ENCODE measurements at regions not wholly inside any gene's neighbourhood (a gene's known extent, or its start where the extent isn't known, plus 50 kb on each side); places are given as distances from the start of the nearest gene placed in this dataset.

DNA sequence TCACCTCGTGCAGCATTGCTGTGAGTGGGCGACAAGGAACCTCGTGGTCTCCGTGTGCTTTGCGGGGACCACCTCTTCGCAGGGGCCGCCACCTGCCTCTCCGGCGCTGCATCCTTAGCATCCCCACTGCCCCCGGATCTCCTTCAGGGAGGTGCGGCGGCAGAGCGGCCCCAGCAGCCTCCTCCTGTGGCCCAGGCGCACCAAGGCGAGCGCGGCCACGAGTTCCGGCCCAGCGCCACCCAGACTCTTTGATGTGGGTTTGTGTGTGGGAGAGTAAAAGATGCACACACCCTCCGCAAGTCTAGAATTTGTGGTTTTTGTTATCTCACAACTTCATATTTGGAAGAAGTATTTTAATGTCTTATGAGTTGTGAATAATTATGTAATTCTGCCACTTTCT is 118.8 kb upstream of the DIO3 start:
- H2AFZ ChIP-seq (ENCODE audit: low read depth, low read length, poor library complexity, severe bottlenecking) = no peak overlapping the region
- ATAC-seq (no peak), DNase-seq (ENCODE audit: low read depth, low spot score) (no peak)
- H3K9ac ChIP-seq (ENCODE audit: low read length) = no peak overlapping the region
- no peaks in the 10 kb centered on the region for H4K20me1 ChIP-seq (ENCODE audit: insufficient read depth)
- ChIA-PET RAD21 (ENCODE audit: low non-redundant PET in 1 of 2, low total read pairs in 2 of 2, uncharacterized antibody in 2 of 2, unreplicated experiment in 2 of 2) (no interaction called here), CTCF (no interaction called here), POLR2A (no interaction called here)
- H3K27me3 ChIP-seq (ENCODE audit: insufficient read depth, low read length) = no peaks in the 10 kb centered on the region
- H3K4me2 ChIP-seq (ENCODE audit: low read length) = peak overlapping the region; percentile 32; the same call in 1 of the 2 replicates
- peaks cover 0 to 7% of the 10 kb centered on the region in 2 experiments; a peak in 1 of 4 replicates for H3K4me1 ChIP-seq (ENCODE audit: control insufficient read depth in 1 of 2, insufficient read depth in 2 of 2, low read length in 2 of 2)
- H3K27ac ChIP-seq (ENCODE audit: low read depth, low read length) = no peak overlapping the region
- no peak overlapping the region for H3K4me3 ChIP-seq (replicated peaks in 1 of 2; ENCODE audit: low read depth in 1 of 2, low read length in 2 of 2)
- intact Hi-C loops (cut with micrococcal nuclease) = no loop called here
- BruUV-seq (replicated peaks) = no TSS peak
- H3K36me3 ChIP-seq (ENCODE audit: control insufficient read depth in 1 of 2, insufficient read depth in 2 of 2, low read length in 2 of 2) = no peaks in the 10 kb centered on the region
- no peaks in the 10 kb centered on the region for H3K9me3 ChIP-seq (ENCODE audit: control insufficient read depth in 1 of 2, insufficient read depth in 1 of 2, low read depth in 1 of 2, low read length in 2 of 2)
- H3K9me2 ChIP-seq (ENCODE audit: insufficient read depth) = no peaks in the 10 kb centered on the region
- no peaks in the 10 kb centered on the region for H3K79me2 ChIP-seq (ENCODE audit: insufficient read depth, low read length)
- TF ChIP-seq FOSL1 (IDR thresholded peaks at IDR 0.05; ENCODE audit: low read depth) (no peak), TCF7L2 (IDR thresholded peaks at IDR 0.05; ENCODE audit: borderline replicate concordance, extremely low read depth, insufficient read depth, insufficient read length) (peak; percentile 23), EGR1 (IDR thresholded peaks at IDR 0.05; ENCODE audit: low read depth) (no peak), EZH2phosphoT487 (IDR thresholded peaks at IDR 0.05; ENCODE audit: borderline replicate concordance) (no peak)

DNA sequence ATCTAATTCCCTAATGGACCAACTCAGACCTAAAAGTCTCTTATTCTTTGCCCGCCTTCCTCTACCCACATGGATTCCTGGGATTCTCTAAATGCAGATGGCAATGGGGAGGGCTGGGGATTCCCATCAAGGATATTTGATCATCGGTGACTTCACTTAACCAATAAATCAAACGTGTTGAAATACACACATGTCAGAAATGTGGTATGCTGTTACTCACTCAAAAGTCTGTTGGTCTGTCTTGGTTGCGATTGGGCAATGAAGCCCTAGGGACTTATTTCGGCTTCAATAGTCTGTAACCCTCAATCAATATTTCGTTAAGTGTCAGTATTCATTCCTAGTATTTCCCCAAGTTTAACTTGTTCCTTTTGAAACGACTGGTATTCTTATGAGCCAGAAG is 117.2 kb upstream of the DIO3 start:
- H4K20me1 ChIP-seq (ENCODE audit: insufficient read depth) = no peaks in the 10 kb centered on the region
- intact Hi-C loops (cut with micrococcal nuclease) = no loop called here
- ChIA-PET POLR2A (no interaction called here), RAD21 (ENCODE audit: low non-redundant PET in 1 of 2, low total read pairs in 2 of 2, uncharacterized antibody in 2 of 2, unreplicated experiment in 2 of 2) (no interaction called here), CTCF (no interaction called here)
- no peaks in the 10 kb centered on the region for H3K36me3 ChIP-seq (ENCODE audit: control insufficient read depth in 1 of 2, insufficient read depth in 2 of 2, low read length in 2 of 2)
- H3K4me3 ChIP-seq (replicated peaks in 1 of 2; ENCODE audit: low read depth in 1 of 2, low read length in 2 of 2) = no peak overlapping the region
- no peaks in the 10 kb centered on the region for H3K9me2 ChIP-seq (ENCODE audit: insufficient read depth)
- no peak overlapping the region for H3K27ac ChIP-seq (ENCODE audit: low read depth, low read length)
- DNase-seq (ENCODE audit: low read depth, low spot score) = no peak
- TF ChIP-seq CEBPB (IDR thresholded peaks at IDR 0.05; ENCODE audit: low read depth) = no peak
- TF ChIP-seq EZH2phosphoT487 (IDR thresholded peaks at IDR 0.05; ENCODE audit: borderline replicate concordance) = no peak
- TF ChIP-seq ZNF274 (IDR thresholded peaks at IDR 0.05; ENCODE audit: low read depth, low read length) = no peak
- no peak for TF ChIP-seq SRF (IDR thresholded peaks at IDR 0.05; ENCODE audit: low read depth)
- no peak for TF ChIP-seq YY1 (IDR thresholded peaks at IDR 0.05; ENCODE audit: extremely low read depth, insufficient replicate concordance, low read depth, low read length)
- TF ChIP-seq POLR2A (IDR thresholded peaks at IDR 0.05; ENCODE audit: borderline replicate concordance, extremely low read depth, insufficient read depth, insufficient read length) = no peak
- TF ChIP-seq CBX3 (IDR thresholded peaks at IDR 0.05; ENCODE audit: low read depth) = no peak
- TF ChIP-seq SIN3A (IDR thresholded peaks at IDR 0.05; ENCODE audit: low read depth) = no peak
- TF ChIP-seq POLR2AphosphoS5 (IDR thresholded peaks at IDR 0.05; ENCODE audit: low read depth, low read length) = no peak
- no peak for TF ChIP-seq FOSL1 (IDR thresholded peaks at IDR 0.05; ENCODE audit: low read depth)
- TF ChIP-seq, protein P1, sequence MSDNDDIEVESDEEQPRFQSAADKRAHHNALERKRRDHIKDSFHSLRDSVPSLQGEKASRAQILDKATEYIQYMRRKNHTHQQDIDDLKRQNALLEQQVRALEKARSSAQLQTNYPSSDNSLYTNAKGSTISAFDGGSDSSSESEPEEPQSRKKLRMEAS (IDR thresholded peaks at IDR 0.05) = no peak
- TF ChIP-seq, protein P2, sequence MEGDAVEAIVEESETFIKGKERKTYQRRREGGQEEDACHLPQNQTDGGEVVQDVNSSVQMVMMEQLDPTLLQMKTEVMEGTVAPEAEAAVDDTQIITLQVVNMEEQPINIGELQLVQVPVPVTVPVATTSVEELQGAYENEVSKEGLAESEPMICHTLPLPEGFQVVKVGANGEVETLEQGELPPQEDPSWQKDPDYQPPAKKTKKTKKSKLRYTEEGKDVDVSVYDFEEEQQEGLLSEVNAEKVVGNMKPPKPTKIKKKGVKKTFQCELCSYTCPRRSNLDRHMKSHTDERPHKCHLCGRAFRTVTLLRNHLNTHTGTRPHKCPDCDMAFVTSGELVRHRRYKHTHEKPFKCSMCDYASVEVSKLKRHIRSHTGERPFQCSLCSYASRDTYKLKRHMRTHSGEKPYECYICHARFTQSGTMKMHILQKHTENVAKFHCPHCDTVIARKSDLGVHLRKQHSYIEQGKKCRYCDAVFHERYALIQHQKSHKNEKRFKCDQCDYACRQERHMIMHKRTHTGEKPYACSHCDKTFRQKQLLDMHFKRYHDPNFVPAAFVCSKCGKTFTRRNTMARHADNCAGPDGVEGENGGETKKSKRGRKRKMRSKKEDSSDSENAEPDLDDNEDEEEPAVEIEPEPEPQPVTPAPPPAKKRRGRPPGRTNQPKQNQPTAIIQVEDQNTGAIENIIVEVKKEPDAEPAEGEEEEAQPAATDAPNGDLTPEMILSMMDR (IDR thresholded peaks at IDR 0.05 in 2 of 3, conservative IDR thresholded peaks at IDR 0.05 in 1 of 3; ENCODE audit: borderline replicate concordance in 1 of 3, insufficient read depth in 1 of 3, low read depth in 2 of 3, low read length in 2 of 3) = no peak
- TF ChIP-seq, protein P3, sequence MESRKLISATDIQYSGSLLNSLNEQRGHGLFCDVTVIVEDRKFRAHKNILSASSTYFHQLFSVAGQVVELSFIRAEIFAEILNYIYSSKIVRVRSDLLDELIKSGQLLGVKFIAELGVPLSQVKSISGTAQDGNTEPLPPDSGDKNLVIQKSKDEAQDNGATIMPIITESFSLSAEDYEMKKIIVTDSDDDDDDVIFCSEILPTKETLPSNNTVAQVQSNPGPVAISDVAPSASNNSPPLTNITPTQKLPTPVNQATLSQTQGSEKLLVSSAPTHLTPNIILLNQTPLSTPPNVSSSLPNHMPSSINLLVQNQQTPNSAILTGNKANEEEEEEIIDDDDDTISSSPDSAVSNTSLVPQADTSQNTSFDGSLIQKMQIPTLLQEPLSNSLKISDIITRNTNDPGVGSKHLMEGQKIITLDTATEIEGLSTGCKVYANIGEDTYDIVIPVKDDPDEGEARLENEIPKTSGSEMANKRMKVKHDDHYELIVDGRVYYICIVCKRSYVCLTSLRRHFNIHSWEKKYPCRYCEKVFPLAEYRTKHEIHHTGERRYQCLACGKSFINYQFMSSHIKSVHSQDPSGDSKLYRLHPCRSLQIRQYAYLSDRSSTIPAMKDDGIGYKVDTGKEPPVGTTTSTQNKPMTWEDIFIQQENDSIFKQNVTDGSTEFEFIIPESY (IDR thresholded peaks at IDR 0.05; ENCODE audit: extremely low read depth, insufficient replicate concordance, low read length) = no peak
- no peak for TF ChIP-seq TCF7L2 (IDR thresholded peaks at IDR 0.05; ENCODE audit: borderline replicate concordance, extremely low read depth, insufficient read depth, insufficient read length)
- BruUV-seq (replicated peaks) = no TSS peak
- no peak overlapping the region for H3K4me2 ChIP-seq (ENCODE audit: low read length)
- H3K9me3 ChIP-seq (ENCODE audit: control insufficient read depth in 1 of 2, insufficient read depth in 1 of 2, low read depth in 1 of 2, low read length in 2 of 2) = no peaks in the 10 kb centered on the region
- no peak for ATAC-seq
- H3K9ac ChIP-seq (ENCODE audit: low read length) = no peak overlapping the region
- H3K27me3 ChIP-seq (ENCODE audit: insufficient read depth, low read length) = no peaks in the 10 kb centered on the region
- H3K79me2 ChIP-seq (ENCODE audit: insufficient read depth, low read length) = no peaks in the 10 kb centered on the region
- no peak overlapping the region for H2AFZ ChIP-seq (ENCODE audit: low read depth, low read length, poor library complexity, severe bottlenecking)
- peaks cover 0 to 7% of the 10 kb centered on the region in 2 experiments; a peak in 1 of 4 replicates for H3K4me1 ChIP-seq (ENCODE audit: control insufficient read depth in 1 of 2, insufficient read depth in 2 of 2, low read length in 2 of 2)
